HG02763 (cell line): ENCODE measurements at regions not wholly inside any gene's neighbourhood (a gene's known extent, or its start where the extent isn't known, plus 50 kb on each side); places are given as distances from the start of the nearest gene placed in this dataset.

ENCODE experiments used
- ATAC-seq: cut with Tn5 transposase; IDR thresholded peaks from one replicate; pipeline ENCODE4 v1.9.1; 2021; ENCODE audit warnings: mild to moderate bottlenecking, moderate library complexity; ENCODE audit not compliant: unreplicated experiment

DNA sequence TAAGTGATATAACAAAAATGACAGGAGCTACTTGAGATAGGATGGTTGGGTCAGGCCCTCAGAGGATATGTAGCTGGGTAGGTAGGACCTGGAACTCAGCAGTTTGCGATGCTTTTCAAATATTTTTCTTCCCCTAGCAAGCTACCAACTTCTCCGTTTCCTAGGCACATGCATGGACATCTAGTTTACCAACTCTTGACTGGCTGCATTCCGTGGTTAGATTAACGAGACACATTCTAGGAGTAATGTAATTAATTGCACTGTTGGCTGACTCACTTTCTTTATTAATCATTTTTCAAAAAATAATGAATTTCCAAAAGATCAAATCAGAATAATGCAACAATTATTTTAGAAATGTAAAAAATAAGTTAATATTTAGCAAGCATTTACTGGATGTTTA is 95.9 kb downstream of the MACIR start:
- no peak for ATAC-seq

DNA sequence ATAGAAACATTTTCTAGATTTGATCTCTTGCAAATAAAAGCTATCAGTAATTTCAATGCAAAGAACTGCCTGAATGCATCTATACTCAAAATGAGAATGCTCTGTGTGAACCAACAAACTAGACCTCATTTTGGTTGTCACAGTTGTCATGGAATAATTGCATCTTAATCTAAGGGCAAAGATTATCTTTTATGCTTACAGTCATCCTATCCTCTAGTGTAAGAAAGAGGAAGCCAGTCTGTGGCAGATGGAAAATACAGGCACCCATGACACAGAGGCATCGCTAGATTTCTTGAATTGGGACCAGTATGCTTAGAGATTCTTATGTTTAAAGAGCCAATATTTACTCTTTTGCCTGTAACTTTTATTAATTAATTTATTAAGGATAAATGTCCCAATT is 95.0 kb downstream of the MACIR start:
- no peak for ATAC-seq

DNA sequence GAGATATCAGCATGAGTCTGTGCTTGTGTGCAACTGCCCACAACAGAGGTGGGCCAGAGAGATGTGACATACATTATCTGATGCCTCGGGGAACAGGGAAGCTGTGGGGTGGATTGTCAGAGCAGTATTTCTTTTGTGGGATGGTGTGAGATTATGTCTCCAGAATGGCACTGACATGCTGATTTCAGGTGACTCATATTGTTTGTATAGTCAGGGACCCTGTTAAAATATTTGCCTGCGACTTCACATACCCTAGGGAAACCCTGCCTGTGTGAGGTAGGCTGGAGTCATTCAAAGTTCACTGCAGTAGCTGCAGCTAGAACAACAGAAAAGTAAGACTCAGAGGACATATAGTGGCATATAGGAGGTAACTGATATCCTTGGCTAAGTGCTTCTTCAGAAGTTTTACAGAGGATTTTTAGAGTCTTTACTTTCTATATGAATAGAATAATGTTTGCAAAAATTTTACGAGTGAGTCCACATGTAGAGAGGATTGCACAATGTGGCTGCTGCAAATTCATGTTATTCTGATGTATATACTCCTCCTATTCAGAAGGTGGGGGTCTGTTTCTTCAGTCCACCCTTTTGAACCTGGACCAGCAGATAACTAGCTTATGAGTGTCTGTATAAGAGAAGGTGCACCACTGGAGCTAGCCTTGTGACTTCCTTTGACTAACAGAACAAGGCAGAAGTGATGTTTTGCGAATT is 89.3 kb downstream of the MACIR start:
- no peak for ATAC-seq

DNA sequence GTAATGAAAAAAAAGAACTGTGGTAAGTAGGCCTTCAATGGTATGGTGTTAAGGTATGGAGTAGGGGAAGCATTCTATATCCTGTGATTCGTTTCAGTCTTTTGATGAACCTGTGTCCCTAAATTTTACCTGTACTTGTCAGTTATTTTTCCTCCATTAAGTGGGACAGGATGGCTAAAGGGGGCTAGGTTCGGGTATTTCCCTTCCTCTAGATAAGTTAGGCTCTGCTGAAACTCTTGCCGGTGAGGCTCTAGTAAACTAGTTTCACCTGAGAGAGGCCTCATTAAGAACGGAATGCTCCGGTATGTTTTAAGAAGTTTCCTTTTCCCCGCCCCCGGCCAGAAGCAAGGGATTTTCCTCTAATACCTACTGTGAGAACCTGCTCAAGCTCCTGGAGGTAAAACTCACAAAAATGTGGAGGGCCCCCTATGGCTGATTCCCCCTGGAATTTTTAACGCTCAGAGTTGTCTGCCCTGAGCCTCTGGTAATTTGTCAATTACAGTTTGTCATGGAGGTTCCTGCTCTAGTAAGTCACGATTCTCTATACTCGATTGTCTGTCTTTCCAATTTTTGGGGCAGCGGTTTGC is 87.7 kb downstream of the MACIR start:
- no peak for ATAC-seq

DNA sequence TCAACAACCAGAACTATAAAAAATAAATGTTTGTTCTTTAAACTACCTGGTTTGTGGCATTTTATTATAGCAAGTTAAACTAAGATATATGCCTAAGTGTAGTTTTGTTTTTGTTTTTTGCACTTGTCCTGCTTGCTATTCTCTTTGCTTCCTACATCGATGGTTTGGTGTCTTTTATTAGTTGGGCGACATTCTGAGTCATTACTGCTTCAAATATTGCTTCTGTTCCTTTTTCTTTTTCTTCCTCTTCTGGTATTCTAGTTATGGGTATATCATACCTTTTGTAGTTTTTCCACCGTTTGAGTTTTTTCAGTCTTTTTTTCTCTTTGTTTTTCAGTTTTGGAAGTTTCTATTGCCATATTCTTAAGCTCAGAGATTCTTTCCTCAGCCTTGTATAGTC is 86.9 kb downstream of the MACIR start:
- no peak for ATAC-seq

DNA sequence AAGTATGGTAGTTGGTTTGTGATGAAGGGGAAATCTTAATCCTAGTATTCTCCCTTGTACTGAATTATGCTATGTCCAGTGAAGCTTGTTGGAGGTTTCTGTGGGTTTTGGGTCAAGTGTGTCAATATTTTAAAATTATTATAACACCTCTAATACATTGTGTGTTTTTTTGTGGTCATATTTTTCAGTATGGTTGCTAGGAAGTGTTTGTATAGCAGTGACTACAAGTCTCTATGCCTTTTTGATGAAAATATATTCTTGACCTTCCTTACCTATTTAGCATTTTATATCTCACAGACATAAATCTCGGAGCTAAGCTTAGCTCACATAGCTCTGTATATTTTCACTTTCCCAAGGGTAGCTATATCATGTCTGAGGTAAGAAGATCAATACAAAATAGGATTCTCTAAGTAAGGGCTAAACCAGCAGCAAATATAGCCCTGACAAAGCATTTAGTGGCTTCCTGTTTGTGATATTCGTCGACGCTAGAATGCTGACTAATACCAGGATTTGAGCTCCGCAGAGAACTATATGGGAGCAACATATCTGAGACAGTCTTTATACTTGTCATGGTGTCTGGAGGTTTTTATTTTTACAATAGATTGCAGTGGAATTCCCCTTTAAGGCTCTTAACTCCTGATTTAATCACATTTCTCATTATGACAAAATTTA is 82.3 kb downstream of the MACIR start:
- peak; percentile 98 for ATAC-seq

DNA sequence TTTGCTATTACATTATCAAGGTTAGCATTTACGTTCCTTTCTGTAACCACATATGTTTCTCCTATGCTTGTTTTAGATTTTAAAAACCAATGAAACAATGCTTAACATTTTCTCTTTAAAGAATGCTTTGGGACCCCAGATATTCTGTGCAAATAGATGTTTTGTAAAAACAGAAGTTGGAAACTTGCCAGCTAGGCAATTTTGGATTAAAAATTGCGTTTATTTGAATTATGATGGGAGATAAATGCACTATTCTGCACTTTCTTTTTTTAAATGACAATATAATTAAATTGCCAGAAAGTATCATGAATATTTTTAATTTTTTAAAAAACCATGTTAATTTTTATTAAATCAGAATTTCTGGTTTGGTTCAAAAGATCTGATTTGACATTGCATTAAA is 81.6 kb downstream of the MACIR start:
- no peak for ATAC-seq

DNA sequence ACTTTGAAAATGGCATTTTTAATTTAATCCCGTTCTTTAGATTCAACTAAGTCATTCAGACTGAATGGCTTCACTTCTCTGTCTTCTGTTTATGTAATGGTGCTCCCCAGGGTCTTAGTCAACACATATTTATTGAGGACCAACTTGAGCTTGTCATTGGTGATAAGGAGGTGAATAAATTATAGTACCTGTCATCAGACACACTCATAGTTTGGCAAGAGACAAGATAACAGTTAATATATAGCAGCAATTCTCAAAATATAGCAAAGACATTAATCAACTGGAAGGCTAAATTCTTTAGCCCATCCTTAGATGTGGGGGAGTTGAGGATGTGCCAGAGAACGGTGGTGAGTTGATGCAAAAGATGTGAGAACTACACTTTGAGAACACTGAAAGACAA is 78.4 kb downstream of the MACIR start:
- ATAC-seq, result no peak

DNA sequence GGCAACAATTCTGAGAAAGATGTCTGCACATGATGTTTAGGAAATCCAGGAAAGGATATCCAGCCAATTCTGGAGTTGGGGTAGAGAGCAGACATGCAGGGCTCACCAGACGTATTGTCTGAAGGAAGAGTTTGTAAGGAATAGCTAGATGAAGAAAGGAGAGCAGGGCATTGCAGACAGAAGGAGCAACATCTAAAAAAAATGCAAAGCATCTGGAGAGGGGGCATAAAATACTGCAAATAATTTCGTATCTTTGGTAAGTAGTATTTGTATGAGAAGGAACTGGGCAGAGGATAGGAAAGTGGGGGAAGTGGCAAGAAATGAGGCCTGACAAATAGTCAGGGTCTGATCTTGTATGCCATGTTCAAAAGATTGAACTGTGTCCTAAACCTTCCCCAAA is 74.8 kb downstream of the MACIR start:
- no peak for ATAC-seq

DNA sequence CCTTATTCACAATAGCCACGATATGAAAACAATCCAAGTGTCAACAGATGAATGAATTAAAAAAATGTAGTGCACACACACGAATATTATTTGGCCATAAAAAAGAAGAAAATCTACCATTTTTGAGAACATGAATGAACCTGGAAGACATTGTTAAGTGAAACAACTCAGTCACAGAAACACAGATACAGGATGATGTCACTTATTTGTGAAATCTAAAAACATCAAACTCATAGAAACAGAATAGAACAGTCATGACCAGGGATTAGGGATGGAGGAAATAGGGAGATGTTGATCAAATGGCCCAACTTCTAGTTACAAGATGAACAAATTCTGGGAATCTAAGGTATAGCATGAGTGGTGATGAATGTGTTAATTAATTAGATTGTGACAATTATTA is 72.3 kb downstream of the MACIR start:
- no peak for ATAC-seq
